ENCODE measurements at regions not wholly inside any gene's neighbourhood (a gene's known extent, or its start where the extent isn't known, plus 50 kb on each side); places are given as distances from the start of the nearest gene placed in this dataset.

- TF ChIP-seq EZH2 (IDR thresholded peaks at IDR 0.05; ENCODE audit: insufficient read depth, poor library complexity, severe bottlenecking) (no peak), EZH2phosphoT487 (IDR thresholded peaks at IDR 0.05; ENCODE audit: insufficient read depth, low read depth) (no peak)
These were observed 119.0 kb upstream of the WDR17 start for GRCh38 chr4:175946472-175947116.

Data from GM23248 (cell line).